ENCODE measurements at regions not wholly inside any gene's neighbourhood (a gene's known extent, or its start where the extent isn't known, plus 50 kb on each side); places are given as distances from the start of the nearest gene placed in this dataset.
"Not testable (repeated sequence)": the region's sequence is repeated elsewhere in the genome, so short reads cannot be mapped to it uniquely, and the experiment has no call there.

- Histone ChIP-seq H3K36me3 (ENCODE audit: control insufficient read depth, insufficient read depth, low read length) (no peaks in the 10 kb centered on the region), H3K9me3 (ENCODE audit: control insufficient read depth in 2 of 2, low read length in 2 of 2) (no peaks in the 10 kb centered on the region), H3K4me1 (ENCODE audit: control insufficient read depth, insufficient read depth, low read length, poor library complexity, severe bottlenecking) (no peaks in the 10 kb centered on the region), H3K27me3 (ENCODE audit: control insufficient read depth, insufficient read depth, low read length) (no peaks in the 10 kb centered on the region), H3K27ac (ENCODE audit: insufficient read depth, low read length, poor library complexity, severe bottlenecking) (no peak overlapping the region), H3K4me3 (ENCODE audit: low read depth, low read length) (no peak overlapping the region)
- H3K4me1 Mint-ChIP-seq, result peaks cover 0 to 13% (median 7%) of the 10 kb centered on the region in 4 donors
- peaks cover 0 to 10% (median 3%) of the 10 kb centered on the region in 7 donors for H3K9me3 Mint-ChIP-seq
- DNase-seq, result no peak
- H3K36me3 Mint-ChIP-seq, result no peaks in the 10 kb centered on the region
- peaks cover 9% of the 10 kb centered on the region for H3K27me3 Mint-ChIP-seq
- no peak overlapping the region for H3K4me3 Mint-ChIP-seq
- ATAC-seq (ENCODE audit: low read depth in 2 of 2), result no peak
- no peak overlapping the region for H3K27ac Mint-ChIP-seq
Measured at GRCh38 chr15:91414124-91414523, 314.1 kb downstream of the SV2B start.

- ATAC-seq (ENCODE audit: low read depth in 2 of 2); H3K27me3 Mint-ChIP-seq; H3K27ac ChIP-seq (ENCODE audit: insufficient read depth, low read length, poor library complexity, severe bottlenecking); H3K27me3 ChIP-seq (ENCODE audit: control insufficient read depth, insufficient read depth, low read length); H3K4me3 ChIP-seq (ENCODE audit: low read depth, low read length); H3K27ac Mint-ChIP-seq; H3K4me1 ChIP-seq (ENCODE audit: control insufficient read depth, insufficient read depth, low read length, poor library complexity, severe bottlenecking); H3K4me3 Mint-ChIP-seq; DNase-seq; H3K9me3 ChIP-seq (ENCODE audit: control insufficient read depth in 2 of 2, low read length in 2 of 2); H3K36me3 Mint-ChIP-seq; H3K36me3 ChIP-seq (ENCODE audit: control insufficient read depth, insufficient read depth, low read length): not testable (repeated sequence)
- peaks cover 0 to 10% (median 3%) of the 10 kb centered on the region in 7 donors for H3K9me3 Mint-ChIP-seq
- H3K4me1 Mint-ChIP-seq, result peaks cover 0 to 18% (median 8%) of the 10 kb centered on the region in 4 donors
Measured at GRCh38 chr15:91415258-91415657, 315.2 kb downstream of the SV2B start.

GRCh38 chr15:91420689-91421088, 320.6 kb downstream of the SV2B start:
- Histone ChIP-seq H3K9me3 (ENCODE audit: control insufficient read depth in 2 of 2, low read length in 2 of 2) (no peaks in the 10 kb centered on the region), H3K27me3 (ENCODE audit: control insufficient read depth, insufficient read depth, low read length) (no peaks in the 10 kb centered on the region), H3K36me3 (ENCODE audit: control insufficient read depth, insufficient read depth, low read length) (no peaks in the 10 kb centered on the region), H3K4me3 (ENCODE audit: low read depth, low read length) (no peak overlapping the region), H3K27ac (ENCODE audit: insufficient read depth, low read length, poor library complexity, severe bottlenecking) (no peak overlapping the region), H3K4me1 (ENCODE audit: control insufficient read depth, insufficient read depth, low read length, poor library complexity, severe bottlenecking) (peaks cover 9% of the 10 kb centered on the region)
- DNase-seq (no peak), ATAC-seq (ENCODE audit: low read depth in 2 of 2) (no peak)
- peaks cover 0 to 6% (median 1%) of the 10 kb centered on the region in 7 donors for H3K9me3 Mint-ChIP-seq
- H3K4me1 Mint-ChIP-seq, result peaks cover 5 to 35% (median 28%) of the 10 kb centered on the region in 4 donors
- H3K36me3 Mint-ChIP-seq, result no peaks in the 10 kb centered on the region
- no peak overlapping the region for H3K4me3 Mint-ChIP-seq
- no peak overlapping the region for H3K27ac Mint-ChIP-seq
- peaks cover 9% of the 10 kb centered on the region for H3K27me3 Mint-ChIP-seq

- H3K4me1 ChIP-seq (ENCODE audit: control insufficient read depth, insufficient read depth, low read length, poor library complexity, severe bottlenecking), result peaks cover 9% of the 10 kb centered on the region
- peak; percentile 71 to 75 for ATAC-seq (ENCODE audit: low read depth in 2 of 2)
- no peak overlapping the region for H3K27ac ChIP-seq (ENCODE audit: insufficient read depth, low read length, poor library complexity, severe bottlenecking)
Measured at GRCh38 chr15:91422797-91423196, 322.7 kb downstream of the SV2B start.

GRCh38 chr15:91424001-91424400, 323.9 kb downstream of the SV2B start:
- Mint-ChIP-seq H3K36me3 (no peaks in the 10 kb centered on the region), H3K9me3 (peaks cover 0 to 3% (median 0%) of the 10 kb centered on the region in 7 donors), H3K4me3 (no peak overlapping the region), H3K27ac (peak overlapping the region in 1 of 3 donors; percentile 58), H3K27me3 (peaks cover 12% of the 10 kb centered on the region), H3K4me1 (peaks cover 5 to 38% (median 29%) of the 10 kb centered on the region in 4 donors)
- no peaks in the 10 kb centered on the region for H3K36me3 ChIP-seq (ENCODE audit: control insufficient read depth, insufficient read depth, low read length)
- DNase-seq (no peak), ATAC-seq (ENCODE audit: low read depth in 2 of 2) (no peak)
- peaks cover 9% of the 10 kb centered on the region for H3K4me1 ChIP-seq (ENCODE audit: control insufficient read depth, insufficient read depth, low read length, poor library complexity, severe bottlenecking)
- H3K27me3 ChIP-seq (ENCODE audit: control insufficient read depth, insufficient read depth, low read length), result no peaks in the 10 kb centered on the region
- H3K27ac ChIP-seq (ENCODE audit: insufficient read depth, low read length, poor library complexity, severe bottlenecking), result no peak overlapping the region
- H3K4me3 ChIP-seq (ENCODE audit: low read depth, low read length), result no peak overlapping the region
- H3K9me3 ChIP-seq (ENCODE audit: control insufficient read depth in 2 of 2, low read length in 2 of 2), result no peaks in the 10 kb centered on the region

More at GRCh38 chr15:91422797-91423196, 322.7 kb downstream of the SV2B start:
- H3K27me3 Mint-ChIP-seq, result peaks cover 9% of the 10 kb centered on the region
- no peaks in the 10 kb centered on the region for H3K36me3 ChIP-seq (ENCODE audit: control insufficient read depth, insufficient read depth, low read length)
- peak overlapping the region; percentile 11 for H3K4me3 ChIP-seq (ENCODE audit: low read depth, low read length)
- DNase-seq, result peak in 1 of 3 donors; percentile 31
- H3K9me3 Mint-ChIP-seq, result peaks cover 0 to 5% (median 0%) of the 10 kb centered on the region in 7 donors
- H3K27me3 ChIP-seq (ENCODE audit: control insufficient read depth, insufficient read depth, low read length), result no peaks in the 10 kb centered on the region
- H3K4me1 Mint-ChIP-seq, result peaks cover 5 to 38% (median 29%) of the 10 kb centered on the region in 4 donors
- H3K27ac Mint-ChIP-seq, result peak overlapping the region; percentile 37 to 91 (median 85)
- H3K4me3 Mint-ChIP-seq, result peak overlapping the region in 2 of 4 donors; percentile 33 to 53
- no peaks in the 10 kb centered on the region for H3K36me3 Mint-ChIP-seq
- H3K9me3 ChIP-seq (ENCODE audit: control insufficient read depth in 2 of 2, low read length in 2 of 2), result no peaks in the 10 kb centered on the region

- Mint-ChIP-seq H3K4me1 (peaks cover 5 to 39% (median 26%) of the 10 kb centered on the region in 4 donors), H3K9me3 (peaks cover 0 to 2% (median 0%) of the 10 kb centered on the region in 7 donors), H3K36me3 (no peaks in the 10 kb centered on the region), H3K4me3 (no peak overlapping the region), H3K27ac (no peak overlapping the region), H3K27me3 (peaks cover 16% of the 10 kb centered on the region)
- Histone ChIP-seq H3K27ac (ENCODE audit: insufficient read depth, low read length, poor library complexity, severe bottlenecking) (no peak overlapping the region), H3K27me3 (ENCODE audit: control insufficient read depth, insufficient read depth, low read length) (no peaks in the 10 kb centered on the region), H3K4me1 (ENCODE audit: control insufficient read depth, insufficient read depth, low read length, poor library complexity, severe bottlenecking) (peaks cover 9% of the 10 kb centered on the region), H3K4me3 (ENCODE audit: low read depth, low read length) (no peak overlapping the region), H3K36me3 (ENCODE audit: control insufficient read depth, insufficient read depth, low read length) (no peaks in the 10 kb centered on the region), H3K9me3 (ENCODE audit: control insufficient read depth in 2 of 2, low read length in 2 of 2) (no peaks in the 10 kb centered on the region)
- DNase-seq, result no peak
- no peak for ATAC-seq (ENCODE audit: low read depth in 2 of 2)
Measured at GRCh38 chr15:91426412-91426811, 326.4 kb downstream of the SV2B start.

- ATAC-seq (ENCODE audit: low read depth in 2 of 2), result no peak
Measured at GRCh38 chr15:91429973-91430372, 329.9 kb downstream of the SV2B start.

GRCh38 chr15:91431041-91431715, 331.1 kb downstream of the SV2B start:
- Mint-ChIP-seq H3K4me1 (peaks cover 0 to 8% (median 3%) of the 10 kb centered on the region in 4 donors), H3K36me3 (peaks cover 4% of the 10 kb centered on the region), H3K27me3 (peaks cover 9% of the 10 kb centered on the region), H3K4me3 (no peak overlapping the region), H3K9me3 (peaks cover 0 to 2% (median 0%) of the 10 kb centered on the region in 7 donors), H3K27ac (no peak overlapping the region)
- Histone ChIP-seq H3K4me1 (ENCODE audit: control insufficient read depth, insufficient read depth, low read length, poor library complexity, severe bottlenecking) (no peaks in the 10 kb centered on the region), H3K36me3 (ENCODE audit: control insufficient read depth, insufficient read depth, low read length) (no peaks in the 10 kb centered on the region), H3K27ac (ENCODE audit: insufficient read depth, low read length, poor library complexity, severe bottlenecking) (no peak overlapping the region), H3K9me3 (ENCODE audit: control insufficient read depth in 2 of 2, low read length in 2 of 2) (no peaks in the 10 kb centered on the region), H3K4me3 (ENCODE audit: low read depth, low read length) (no peak overlapping the region), H3K27me3 (ENCODE audit: control insufficient read depth, insufficient read depth, low read length) (no peaks in the 10 kb centered on the region)
- ATAC-seq (ENCODE audit: low read depth in 2 of 2) (no peak), DNase-seq (no peak)

More at GRCh38 chr15:91429973-91430372, 329.9 kb downstream of the SV2B start:
- Mint-ChIP-seq H3K27ac (peak overlapping the region in 1 of 3 donors; percentile 26), H3K9me3 (peaks cover 0 to 1% (median 0%) of the 10 kb centered on the region in 7 donors), H3K4me3 (peak overlapping the region in 1 of 4 donors; percentile 17), H3K4me1 (peaks cover 0 to 11% (median 9%) of the 10 kb centered on the region in 4 donors), H3K27me3 (peaks cover 16% of the 10 kb centered on the region), H3K36me3 (no peaks in the 10 kb centered on the region)
- H3K4me1 ChIP-seq (ENCODE audit: control insufficient read depth, insufficient read depth, low read length, poor library complexity, severe bottlenecking), result no peaks in the 10 kb centered on the region
- no peaks in the 10 kb centered on the region for H3K9me3 ChIP-seq (ENCODE audit: control insufficient read depth in 2 of 2, low read length in 2 of 2)
- no peak overlapping the region for H3K4me3 ChIP-seq (ENCODE audit: low read depth, low read length)
- no peaks in the 10 kb centered on the region for H3K36me3 ChIP-seq (ENCODE audit: control insufficient read depth, insufficient read depth, low read length)
- no peak overlapping the region for H3K27ac ChIP-seq (ENCODE audit: insufficient read depth, low read length, poor library complexity, severe bottlenecking)
- H3K27me3 ChIP-seq (ENCODE audit: control insufficient read depth, insufficient read depth, low read length), result no peaks in the 10 kb centered on the region
- no peak for DNase-seq

Data from CD4-positive, CD25-positive, alpha-beta regulatory T cell (primary cell).